HepG2 (cell line): ENCODE measurements at regions not wholly inside any gene's neighbourhood (a gene's known extent, or its start where the extent isn't known, plus 50 kb on each side); places are given as distances from the start of the nearest gene placed in this dataset.

Experiments used
- ATAC-seq: fragments of 200-7000 bp; cut with Tn5 transposase; 3 replicates; pipeline ENCODE4 v1.9.1; 2020; ENCODE audit warnings: mild to moderate bottlenecking, moderate library complexity
- BruUV-seq: library from RNA; stranded (reverse); fragments of 400-500 nt; replicated peaks from 2 replicates; lab custom pipeline; 2021; lab: Mats Ljungman, UMichigan
- CTCF ChIA-PET: fragments of 300-600 bp; formaldehyde crosslinking; extraction: SDS; loops from one replicate; lab custom pipeline; 2021; ENCODE audit warnings: low total read pairs, inconsistent platforms, low intra/inter-chr PET ratio; lab: Yijun Ruan, JAX
- POLR2A ChIA-PET: fragments of 350-600 bp; sonication (Branson Sonifier 250); formaldehyde crosslinking; loops from one replicate; lab custom pipeline; 2020; ENCODE audit warnings: antibody characterized with exemption, inconsistent platforms; lab: Yijun Ruan, JAX
- DNase-seq: peaks from one replicate; pipeline ENCODE4 v3.0.0-alpha.2; 2015; ENCODE audit warnings: low spot score
- FAIRE-seq: peaks from 3 replicates; lab custom pipeline; 2011; peaks lifted over from hg19 to GRCh38; lab: Jason Lieb, UNC
- H2AFZ ChIP-seq: one replicate; pipeline ENCODE4 v1.6.1; 2011; ENCODE audit warnings: low read length, inconsistent platforms
- H3K27ac ChIP-seq: fragments of 300-600 bp; 3 replicates; pipeline ENCODE4 v1.8.0; 2011; ENCODE audit warnings: mixed run types, mild to moderate bottlenecking, mixed read lengths, low read length, inconsistent platforms; ENCODE audit not compliant: insufficient read depth; ENCODE audit errors: extremely low read length
- H3K27me3 ChIP-seq, 2 experiments: fragments of 200-600 bp in 1 of 2; 2 replicates in 1 of 2; 3 replicates in 1 of 2; pipeline versions ENCODE4 v1.6.0 to v1.8.0; 2011; ENCODE audit warnings: low read length in 2 of 2, mild to moderate bottlenecking in 2 of 2, moderate library complexity in 2 of 2, inconsistent platforms in 1 of 2; ENCODE audit not compliant: insufficient read depth in 2 of 2, control insufficient read depth in 1 of 2
- H3K36me3 ChIP-seq, 2 experiments: fragments of 200-600 bp in 1 of 2; replicated peaks in 1 of 2; 2 replicates in 1 of 2; 3 replicates in 1 of 2; pipeline versions ENCODE4 v1.5.1 to v1.8.0; 2011; ENCODE audit warnings: low read length in 2 of 2, inconsistent platforms in 1 of 2; ENCODE audit not compliant: insufficient read depth in 2 of 2, control insufficient read depth in 1 of 2
- H3K4me1 ChIP-seq: 2 replicates; pipeline ENCODE4 v1.5.1; 2012; ENCODE audit warnings: low read length, inconsistent platforms; ENCODE audit not compliant: insufficient read depth
- H3K4me2 ChIP-seq: 2 replicates; pipeline ENCODE4 v1.6.0; 2011; ENCODE audit warnings: low read depth, low read length, inconsistent platforms
- H3K4me3 ChIP-seq, 3 experiments: fragments of 200-600 bp in 1 of 3; sonication (generic), shearing (Covaris generic) in 1 of 3; replicated peaks in 1 of 3; 2 replicates each; pipeline ENCODE4 v1.5.1; 2011 to 2016; ENCODE audit warnings: low read length in 3 of 3, inconsistent platforms in 2 of 3, low read depth in 2 of 3, mild to moderate bottlenecking in 2 of 3, control low read depth in 1 of 3, mixed read lengths in 1 of 3; ENCODE audit not compliant: insufficient read depth in 1 of 3
- H3K79me2 ChIP-seq: one replicate; pipeline ENCODE4 v1.6.1; 2011; ENCODE audit warnings: low read length, inconsistent platforms; ENCODE audit not compliant: insufficient read depth
- H3K9ac ChIP-seq: 2 replicates; pipeline ENCODE4 v1.6.0; 2011; ENCODE audit warnings: mild to moderate bottlenecking, low read depth, low read length, inconsistent platforms; ENCODE audit not compliant: insufficient read depth
- H3K9me3 ChIP-seq: 2 replicates; pipeline ENCODE4 v1.5.1; 2012; ENCODE audit warnings: mild to moderate bottlenecking, low read length
- H4K20me1 ChIP-seq: 2 replicates; pipeline ENCODE4 v1.6.0; 2011; ENCODE audit warnings: inconsistent platforms, mild to moderate bottlenecking, low read length, moderate library complexity; ENCODE audit not compliant: insufficient read depth
- BCL6 ChIP-seq: IDR thresholded peaks from 2 replicates; pipeline ENCODE4 v1.6.1; 2016; ENCODE audit warnings: missing genetic modification reagents, missing compliant biosample characterization
- BRF2 ChIP-seq: sonication (generic); formaldehyde crosslinking; IDR thresholded peaks from 2 replicates; pipeline ENCODE4 v1.8.1; 2022; ENCODE audit warnings: mild to moderate bottlenecking, missing genetic modification reagents
- DNMT1 ChIP-seq: sonication (generic); formaldehyde crosslinking; IDR thresholded peaks from 2 replicates; pipeline ENCODE4 v1.5.1; 2020; ENCODE audit warnings: mild to moderate bottlenecking, missing genetic modification reagents
- GTF2F1 ChIP-seq: fragments of 150-350 bp; IDR thresholded peaks from 2 replicates; pipeline ENCODE4 v1.6.1; 2014; ENCODE audit warnings: low read length
- MZF1 ChIP-seq: sonication (generic); formaldehyde crosslinking; IDR thresholded peaks from 2 replicates; pipeline ENCODE4 v1.8.1; 2023; ENCODE audit warnings: mild to moderate bottlenecking, missing genetic modification reagents, borderline replicate concordance
- RFXANK ChIP-seq: IDR thresholded peaks from 2 replicates; pipeline ENCODE4 v1.6.1; 2016
- RORA ChIP-seq: sonication (generic); formaldehyde crosslinking; IDR thresholded peaks from 2 replicates; pipeline ENCODE4 v1.5.0; 2020; ENCODE audit warnings: mild to moderate bottlenecking, missing genetic modification reagents, moderate library complexity
- ZNF354B ChIP-seq: sonication (generic); formaldehyde crosslinking; IDR thresholded peaks from 2 replicates; pipeline ENCODE4 v1.8.0; 2022; ENCODE audit warnings: mild to moderate bottlenecking, missing genetic modification reagents
- WGBS: methylation state at CpG from one replicate; pipeline ENCODE4 v1.1.6; 2017; ENCODE audit warnings: low lambda C conversion rate; 5-methylcytosine and 5-hydroxymethylcytosine counted together
- in situ Hi-C: cut with HindIII; loops from 2 replicates; pipeline ENCODE4 v1.10.0; 2017; ENCODE audit warnings: low pct_unique_long_range_greater_than_20kb; ENCODE audit not compliant: extremely low pct_ligation_motif_present
- intact Hi-C: fragments of 100-400 bp; cut with micrococcal nuclease; formaldehyde crosslinking; loops from one replicate; pipeline ENCODE4 v1.10.0; 2022; ENCODE audit not compliant: unreplicated experiment

GRCh38 chr4:114472269-114473032 is 126.2 kb upstream of the UGT8 start:
- no TSS peak for BruUV-seq
- Histone ChIP-seq H4K20me1 (no peaks in the 10 kb centered on the region), H3K4me3 (no peak overlapping the region), H3K27me3 (no peaks in the 10 kb centered on the region), H3K9ac (no peak overlapping the region), H3K9me3 (no peaks in the 10 kb centered on the region), H3K4me1 (no peaks in the 10 kb centered on the region), H2AFZ (no peak overlapping the region), H3K27ac (no peak overlapping the region), H3K79me2 (no peaks in the 10 kb centered on the region), H3K4me2 (no peak overlapping the region), H3K36me3 (no peaks in the 10 kb centered on the region)
- intact Hi-C loops: no loop called here
- ChIA-PET CTCF (no interaction called here), POLR2A (no interaction called here)
- TF ChIP-seq RFXANK: no peak
- TF ChIP-seq ZNF354B (CRISPR knock-in tag): no peak
- no peak for TF ChIP-seq BRF2
- no peak for TF ChIP-seq MZF1 (CRISPR knock-in tag)
- TF ChIP-seq DNMT1 (CRISPR knock-in tag): no peak
- TF ChIP-seq RORA: no peak
- no peak for TF ChIP-seq GTF2F1
- no peak for TF ChIP-seq BCL6 (CRISPR knock-in tag)
- DNase-seq (no peak), ATAC-seq (no peak), FAIRE-seq (no peak)
- WGBS: 32% methylated on average over 6 of the region's 9 CpGs
- in situ Hi-C loops: no loop called here
